Ovary (tissue), 7 donors: ENCODE measurements at regions not wholly inside any gene's neighbourhood (a gene's known extent, or its start where the extent isn't known, plus 50 kb on each side); places are given as distances from the start of the nearest gene placed in this dataset.

ENCODE experiments used
- DNase-seq, 5 donors: peaks; one replicate each; pipeline ENCODE4 v3.0.0-alpha.2; 2019 to 2020
- H3K27ac ChIP-seq, 2 donors: fragments of 200-600 bp; one replicate each; pipeline versions ENCODE4 v1.5.1 to v1.8.0; 2019 to 2022
- H3K27me3 ChIP-seq: fragments of 200-600 bp; one replicate; pipeline ENCODE4 v1.8.0; 2022
- H3K36me3 ChIP-seq: fragments of 200-600 bp; sonication (generic); one replicate; pipeline ENCODE4 v1.5.1; 2019
- H3K4me1 ChIP-seq: one replicate; pipeline ENCODE4 v1.8.1; 2013; ENCODE audit warnings: mild to moderate bottlenecking, moderate library complexity; ENCODE audit not compliant: insufficient read depth
- H3K4me3 ChIP-seq: fragments of 200-600 bp; sonication (generic); one replicate; pipeline ENCODE4 v1.5.1; 2017
- H3K9me3 ChIP-seq, 2 donors: fragments of 200-600 bp in 1 of 2; sonication (generic) in 1 of 2; one replicate each; pipeline versions ENCODE4 v1.5.1 to v1.8.1; 2013 to 2019; ENCODE audit warnings: mild to moderate bottlenecking in 1 of 2, moderate library complexity in 1 of 2
- CTCF ChIP-seq, 3 donors: fragments of 450-650 bp in 2 of 3; fragments of 200-600 bp in 1 of 3; IDR thresholded peaks; one replicate each; pipeline versions ENCODE4 v1.5.1 to v1.8.0; 2016 to 2022; ENCODE audit warnings: antibody characterized with exemption in 3 of 3, mild to moderate bottlenecking in 1 of 3
- EP300 ChIP-seq: sonication (generic); formaldehyde crosslinking; IDR thresholded peaks from one replicate; pipeline ENCODE4 v1.6.1; 2017; ENCODE audit warnings: antibody characterized with exemption
- POLR2A ChIP-seq: fragments of 450-650 bp; IDR thresholded peaks from one replicate; pipeline ENCODE4 v1.6.1; 2017; ENCODE audit warnings: antibody characterized with exemption, mild to moderate bottlenecking, moderate library complexity
- WGBS, 3 donors: extraction: QIAGEN DNeasy Blood & Tissue Kit in 1 of 3; methylation state at CpG; one replicate each; pipeline versions ENCODE4 v1.1.5 to v1.1.7; 2013 to 2017; 5-methylcytosine and 5-hydroxymethylcytosine counted together
- intact Hi-C, 4 donors: fragments of 100-400 bp; cut with DNase I; formaldehyde crosslinking; loops; one replicate each; pipeline versions ENCODE4 v1.11.0 to v1.15.1; 2022 to 2023
- donor health status: DM: no; HTN: no; CAD: no; lungs with moderate emphysema.
- donor health status: DM: no; HTN: no; CAD: no.
- donor health status: Bipolar disorder and iron deficiency.
- donor health status: DM: no; HTN: no; CAD: no.
- donor health status: DM: yes; HTN: yes; CAD: no.

GRCh38 chr20:1718604-1719384, 61.2 kb upstream of the SIRPG start:
- Histone ChIP-seq H3K27me3 (no peaks in the 10 kb centered on the region), H3K4me1 (no peaks in the 10 kb centered on the region), H3K4me3 (no peak overlapping the region), H3K36me3 (no peaks in the 10 kb centered on the region), H3K9me3 (no peaks in the 10 kb centered on the region), H3K27ac (no peak overlapping the region)
- intact Hi-C loops: no loop called here
- DNase-seq: no peak
- WGBS, 3 donors: 55 to 60% (median 58%) methylated on average over 8 of the region's 8 CpGs
- TF ChIP-seq EP300 (no peak), CTCF (IDR thresholded peaks at IDR 0.05) (no peak), POLR2A (no peak)

- H3K4me1 ChIP-seq: no peaks in the 10 kb centered on the region
- no peaks in the 10 kb centered on the region for H3K9me3 ChIP-seq
- intact Hi-C loops: no loop called here
- no peak overlapping the region for H3K4me3 ChIP-seq
- no peaks in the 10 kb centered on the region for H3K36me3 ChIP-seq
- H3K27me3 ChIP-seq: no peaks in the 10 kb centered on the region
- TF ChIP-seq CTCF (IDR thresholded peaks at IDR 0.05): no peak
- TF ChIP-seq EP300: no peak
- TF ChIP-seq POLR2A: no peak
- no peak for DNase-seq
- no peak overlapping the region for H3K27ac ChIP-seq
- WGBS, 3 donors: 78 to 83% (median 79%) methylated on average over 4 of the region's 4 CpGs
Observed at GRCh38 chr20:1712634-1713624, 55.4 kb upstream of the SIRPG start.

GRCh38 chr20:1711826-1712601, 54.4 kb upstream of the SIRPG start:
- 75 to 86% (median 76%) methylated on average over 13 to 14 of the region's 14 CpGs for WGBS, 3 donors
- H3K36me3 ChIP-seq: no peaks in the 10 kb centered on the region
- H3K4me1 ChIP-seq: no peaks in the 10 kb centered on the region
- TF ChIP-seq EP300 (no peak), POLR2A (no peak), CTCF (IDR thresholded peaks at IDR 0.05) (no peak)
- no peak overlapping the region for H3K27ac ChIP-seq
- no peak for DNase-seq
- no peaks in the 10 kb centered on the region for H3K9me3 ChIP-seq
- intact Hi-C loops: no loop called here
- no peak overlapping the region for H3K4me3 ChIP-seq
- H3K27me3 ChIP-seq: no peaks in the 10 kb centered on the region

- H3K4me3 ChIP-seq: no peak overlapping the region
- intact Hi-C loops: no loop called here
- TF ChIP-seq CTCF (IDR thresholded peaks at IDR 0.05) (no peak), POLR2A (no peak), EP300 (no peak)
- no peaks in the 10 kb centered on the region for H3K4me1 ChIP-seq
- no peaks in the 10 kb centered on the region for H3K9me3 ChIP-seq
- H3K36me3 ChIP-seq: no peaks in the 10 kb centered on the region
- DNase-seq: no peak
- 83 to 92% (median 89%) methylated on average over 11 of the region's 11 CpGs for whole genome bisulfite sequencing, 3 donors
- no peaks in the 10 kb centered on the region for H3K27me3 ChIP-seq
- no peak overlapping the region for H3K27ac ChIP-seq
Observed at GRCh38 chr20:1711266-1711665, 53.7 kb upstream of the SIRPG start.
